SK-N-SH (cell line): ENCODE measurements at regions not wholly inside any gene's neighbourhood (a gene's known extent, or its start where the extent isn't known, plus 50 kb on each side); places are given as distances from the start of the nearest gene placed in this dataset.

Experiments used
- FOXJ3 ChIP-seq: sonication (generic); formaldehyde crosslinking; IDR thresholded peaks from 2 replicates; pipeline ENCODE4 v1.5.1; 2020; ENCODE audit warnings: mild to moderate bottlenecking, missing genetic modification reagents
- GABPA ChIP-seq: IDR thresholded peaks from 2 replicates; pipeline ENCODE4 v1.4.0; 2012; ENCODE audit warnings: low read depth, mild to moderate bottlenecking
- GATA2 ChIP-seq: sonication (generic); formaldehyde crosslinking; IDR thresholded peaks from 2 replicates; pipeline ENCODE4 v1.5.0; 2020; ENCODE audit warnings: mild to moderate bottlenecking, missing genetic modification reagents
- NFIC ChIP-seq: IDR thresholded peaks from 2 replicates; pipeline ENCODE4 v1.4.0; 2012; ENCODE audit warnings: borderline replicate concordance
- POLR2AphosphoS5 ChIP-seq: IDR thresholded peaks from 2 replicates; pipeline ENCODE4 v1.6.1; 2012; ENCODE audit warnings: low read depth, low read length
- RCOR1 ChIP-seq: fragments of 150-350 bp; IDR thresholded peaks from 2 replicates; pipeline ENCODE4 v1.6.1; 2017; ENCODE audit warnings: antibody characterized with exemption, low read length
- REST ChIP-seq: IDR thresholded peaks from 2 replicates; pipeline ENCODE4 v1.6.1; 2012; ENCODE audit warnings: mild to moderate bottlenecking, low read depth, low read length, moderate library complexity
- TAF1 ChIP-seq: IDR thresholded peaks from 2 replicates; pipeline ENCODE4 v1.6.1; 2012; ENCODE audit warnings: low read depth, mild to moderate bottlenecking, low read length, moderate library complexity, borderline replicate concordance
- TCF12 ChIP-seq: IDR thresholded peaks from 2 replicates; pipeline ENCODE4 v1.4.0; 2012
- YY1 ChIP-seq: IDR thresholded peaks from 2 replicates; pipeline ENCODE4 v1.4.0; 2012; ENCODE audit warnings: low read depth, mild to moderate bottlenecking
- TF ChIP-seq, protein P1 (sequence below): fragments of 200-600 bp; sonication (generic); IDR thresholded peaks from 2 replicates; pipeline ENCODE4 v1.6.1; 2017; ENCODE audit warnings: antibody characterized with exemption, mild to moderate bottlenecking, moderate library complexity
- TF ChIP-seq, protein P2 (sequence below): fragments of 150-350 bp; IDR thresholded peaks from 2 replicates; pipeline ENCODE4 v1.6.1; 2017; ENCODE audit warnings: antibody characterized with exemption, low read length, low read depth, borderline replicate concordance

- TF ChIP-seq, protein P1, sequence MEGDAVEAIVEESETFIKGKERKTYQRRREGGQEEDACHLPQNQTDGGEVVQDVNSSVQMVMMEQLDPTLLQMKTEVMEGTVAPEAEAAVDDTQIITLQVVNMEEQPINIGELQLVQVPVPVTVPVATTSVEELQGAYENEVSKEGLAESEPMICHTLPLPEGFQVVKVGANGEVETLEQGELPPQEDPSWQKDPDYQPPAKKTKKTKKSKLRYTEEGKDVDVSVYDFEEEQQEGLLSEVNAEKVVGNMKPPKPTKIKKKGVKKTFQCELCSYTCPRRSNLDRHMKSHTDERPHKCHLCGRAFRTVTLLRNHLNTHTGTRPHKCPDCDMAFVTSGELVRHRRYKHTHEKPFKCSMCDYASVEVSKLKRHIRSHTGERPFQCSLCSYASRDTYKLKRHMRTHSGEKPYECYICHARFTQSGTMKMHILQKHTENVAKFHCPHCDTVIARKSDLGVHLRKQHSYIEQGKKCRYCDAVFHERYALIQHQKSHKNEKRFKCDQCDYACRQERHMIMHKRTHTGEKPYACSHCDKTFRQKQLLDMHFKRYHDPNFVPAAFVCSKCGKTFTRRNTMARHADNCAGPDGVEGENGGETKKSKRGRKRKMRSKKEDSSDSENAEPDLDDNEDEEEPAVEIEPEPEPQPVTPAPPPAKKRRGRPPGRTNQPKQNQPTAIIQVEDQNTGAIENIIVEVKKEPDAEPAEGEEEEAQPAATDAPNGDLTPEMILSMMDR, result no peak
- TF ChIP-seq, protein P2, sequence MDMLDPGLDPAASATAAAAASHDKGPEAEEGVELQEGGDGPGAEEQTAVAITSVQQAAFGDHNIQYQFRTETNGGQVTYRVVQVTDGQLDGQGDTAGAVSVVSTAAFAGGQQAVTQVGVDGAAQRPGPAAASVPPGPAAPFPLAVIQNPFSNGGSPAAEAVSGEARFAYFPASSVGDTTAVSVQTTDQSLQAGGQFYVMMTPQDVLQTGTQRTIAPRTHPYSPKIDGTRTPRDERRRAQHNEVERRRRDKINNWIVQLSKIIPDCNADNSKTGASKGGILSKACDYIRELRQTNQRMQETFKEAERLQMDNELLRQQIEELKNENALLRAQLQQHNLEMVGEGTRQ, result no peak
- TF ChIP-seq POLR2AphosphoS5 (no peak), RCOR1 (no peak), NFIC (no peak), GABPA (no peak), YY1 (no peak), REST (no peak), TCF12 (no peak), FOXJ3 (CRISPR knock-in tag) (no peak), GATA2 (CRISPR knock-in tag) (no peak), TAF1 (no peak)
Observed at GRCh38 chr2:239788576-239789098, 236.5 kb downstream of the NDUFA10 start.
